Right cardiac atrium (tissue), 5 donors: ENCODE measurements at regions not wholly inside any gene's neighbourhood (a gene's known extent, or its start where the extent isn't known, plus 50 kb on each side); places are given as distances from the start of the nearest gene placed in this dataset.
"Not testable (repeated sequence)": the region's sequence is repeated elsewhere in the genome, so short reads cannot be mapped to it uniquely, and the experiment has no call there.

Experiments used
- ATAC-seq, 2 donors: fragments of 200-7000 bp; cut with Tn5 transposase; one replicate each; pipeline versions ENCODE4 v1.8.0 to v1.9.1; 2020; ENCODE audit warnings: moderate library complexity in 2 of 2, mild to moderate bottlenecking in 1 of 2
- DNase-seq, 3 donors: peaks; one replicate each; pipeline ENCODE4 v3.0.0-alpha.2; 2020
- H3K27ac ChIP-seq: one replicate; pipeline ENCODE4 v1.5.1; 2013; ENCODE audit warnings: mild to moderate bottlenecking, low read length, control low read depth, moderate library complexity
- H3K27me3 ChIP-seq: one replicate; pipeline ENCODE4 v1.6.1; 2013; ENCODE audit not compliant: control insufficient read depth, insufficient read depth
- H3K4me1 ChIP-seq: one replicate; pipeline ENCODE4 v1.6.1; 2013; ENCODE audit warnings: low read length; ENCODE audit not compliant: control insufficient read depth, insufficient read depth
- H3K4me3 ChIP-seq: one replicate; pipeline ENCODE4 v1.5.1; 2013; ENCODE audit warnings: low read length, control low read depth
- H3K9me3 ChIP-seq: one replicate; pipeline ENCODE4 v1.6.1; 2013; ENCODE audit warnings: low read length; ENCODE audit not compliant: control insufficient read depth
- WGBS: extraction: QIAGEN DNeasy Blood & Tissue Kit; methylation state at CpG from one replicate; pipeline ENCODE4 v1.1.7; 2013; 5-methylcytosine and 5-hydroxymethylcytosine counted together
- intact Hi-C, 4 donors: fragments of 100-400 bp; cut with DNase I; formaldehyde crosslinking; loops; one replicate each; pipeline versions ENCODE4 v1.11.0 to v1.14.0; 2022 to 2023
- donor health status: healthy with polysubstance abuse.
- donor health status: DM: no; HTN: yes; CAD: no.
- donor health status: DM: no; HTN: no; CAD: no.
- donor health status: DM: no; HTN: yes; CAD: no; lungs with severe emphysema.
- donor health status: DM: yes; HTN: yes; CAD: no.

DNA sequence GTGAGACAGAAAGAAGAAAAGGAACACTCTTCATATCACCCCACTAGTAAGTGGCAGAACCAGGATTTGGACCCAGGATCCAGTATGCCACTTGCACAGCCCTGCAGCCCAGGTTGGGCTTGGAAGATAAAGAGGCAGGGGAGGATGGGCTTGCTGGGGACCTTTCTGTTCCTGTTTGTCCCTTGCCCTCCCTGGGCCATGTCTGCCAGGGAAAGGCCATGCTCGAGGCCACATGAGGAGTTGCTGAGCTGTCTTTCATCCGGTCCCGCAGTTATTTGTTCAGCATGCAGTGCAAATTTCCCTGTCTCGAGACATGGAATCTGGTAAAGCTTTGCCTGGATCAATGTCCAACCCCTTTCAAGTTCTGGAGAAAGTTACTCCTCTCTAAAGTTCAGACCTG lies 116.0 kb upstream of the MRPS22 start:
- no peaks in the 10 kb centered on the region for H3K4me1 ChIP-seq
- no peaks in the 10 kb centered on the region for H3K27me3 ChIP-seq
- no peak for DNase-seq
- no peak overlapping the region for H3K4me3 ChIP-seq
- ATAC-seq = no peak
- WGBS = 71% methylated on average over 4 of the region's 4 CpGs
- intact Hi-C loops = no loop called here
- no peak overlapping the region for H3K27ac ChIP-seq
- no peaks in the 10 kb centered on the region for H3K9me3 ChIP-seq

DNA sequence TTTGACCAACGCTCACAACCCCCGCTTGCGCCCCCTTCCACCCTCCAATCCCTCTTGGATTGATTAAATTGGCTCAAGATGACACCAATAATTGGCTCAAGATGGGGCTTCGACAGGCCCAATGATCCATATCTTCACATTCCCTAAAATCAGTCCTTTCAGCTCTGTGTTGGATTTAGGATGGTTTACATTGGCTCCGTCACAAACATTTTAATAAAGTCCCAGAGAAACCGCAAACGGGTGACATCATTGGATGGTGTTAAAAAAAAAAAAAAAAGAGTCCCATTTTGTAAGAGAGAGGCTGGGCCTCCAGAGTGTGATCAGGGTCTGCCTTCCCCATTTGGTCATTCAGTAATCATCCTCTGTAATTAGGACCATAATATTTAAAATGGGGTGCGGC lies 113.4 kb upstream of the MRPS22 start:
- no peak for ATAC-seq
- Histone ChIP-seq H3K4me3 (no peak overlapping the region), H3K27me3 (no peaks in the 10 kb centered on the region), H3K4me1 (no peaks in the 10 kb centered on the region), H3K27ac (no peak overlapping the region), H3K9me3 (no peaks in the 10 kb centered on the region)
- WGBS = 80% methylated on average over 8 of the region's 8 CpGs
- no peak for DNase-seq
- intact Hi-C loops = no loop called here

- no peak overlapping the region for H3K4me3 ChIP-seq
- no peaks in the 10 kb centered on the region for H3K9me3 ChIP-seq
- no peaks in the 10 kb centered on the region for H3K27me3 ChIP-seq
- no peaks in the 10 kb centered on the region for H3K4me1 ChIP-seq
- ATAC-seq (no peak), DNase-seq (no peak)
- 79% methylated on average over 5 of the region's 5 CpGs for WGBS
- intact Hi-C loops = no loop called here
- no peak overlapping the region for H3K27ac ChIP-seq
Measured at GRCh38 chr3:139231555-139232281, 112.1 kb upstream of the MRPS22 start.

- H3K27ac ChIP-seq, DNase-seq, intact Hi-C loops, H3K4me1 ChIP-seq, H3K9me3 ChIP-seq, H3K27me3 ChIP-seq, ATAC-seq, H3K4me3 ChIP-seq: not testable (repeated sequence)
- WGBS = 81% methylated on average over 3 of the region's 3 CpGs
Measured at GRCh38 chr3:139232341-139232740, 111.5 kb upstream of the MRPS22 start.

DNA sequence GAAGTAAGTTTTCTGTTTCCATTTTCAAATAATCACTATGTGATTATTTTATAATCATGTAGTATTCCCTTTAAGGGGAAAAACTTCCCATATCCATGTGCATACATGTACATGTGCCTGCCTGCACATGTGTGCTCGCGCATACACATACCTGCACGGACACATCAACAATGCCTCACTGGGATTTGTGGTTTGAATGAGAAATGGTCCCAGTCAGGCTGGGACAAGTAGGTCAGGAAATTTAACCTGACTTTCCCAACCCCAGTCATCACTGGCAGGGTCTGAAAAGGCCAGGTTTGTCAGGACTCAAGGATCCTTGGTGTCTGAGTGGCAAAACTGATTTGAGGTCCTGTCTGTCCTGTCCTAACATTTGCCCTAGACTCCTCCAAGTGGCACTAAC lies 109.3 kb upstream of the MRPS22 start:
- Histone ChIP-seq H3K4me3 (no peak overlapping the region), H3K27me3 (no peaks in the 10 kb centered on the region), H3K27ac (no peak overlapping the region), H3K9me3 (no peaks in the 10 kb centered on the region), H3K4me1 (no peaks in the 10 kb centered on the region)
- ATAC-seq = no peak
- DNase-seq = no peak
- 67% methylated on average over 3 of the region's 3 CpGs for WGBS
- intact Hi-C loops = no loop called here

- 74% methylated on average over 1 of the region's 1 CpG for WGBS
- DNase-seq = no peak
- Histone ChIP-seq H3K4me1 (no peaks in the 10 kb centered on the region), H3K27me3 (no peaks in the 10 kb centered on the region), H3K27ac (no peak overlapping the region), H3K4me3 (no peak overlapping the region), H3K9me3 (no peaks in the 10 kb centered on the region)
- intact Hi-C loops = no loop called here
- no peak for ATAC-seq
Measured at GRCh38 chr3:139235192-139235591, 108.6 kb upstream of the MRPS22 start.

- H3K27ac ChIP-seq = no peak overlapping the region
- intact Hi-C loops = no loop called here
- 45% methylated on average over 3 of the region's 3 CpGs for WGBS
Measured at GRCh38 chr3:139236336-139236735, 107.5 kb upstream of the MRPS22 start.

GRCh38 chr3:139238281-139239030 lies 105.4 kb upstream of the MRPS22 start:
- peak in 1 of 2 donors; percentile 43 for ATAC-seq
- Histone ChIP-seq H3K4me1 (no peaks in the 10 kb centered on the region), H3K27me3 (no peaks in the 10 kb centered on the region), H3K4me3 (no peak overlapping the region), H3K9me3 (no peaks in the 10 kb centered on the region), H3K27ac (no peak overlapping the region)
- DNase-seq = no peak
- intact Hi-C loops = no loop called here
- WGBS = 48% methylated on average over 12 of the region's 12 CpGs

More at GRCh38 chr3:139236336-139236735, 107.5 kb upstream of the MRPS22 start:
- H3K9me3 ChIP-seq = no peaks in the 10 kb centered on the region
- H3K27me3 ChIP-seq = no peaks in the 10 kb centered on the region
- ATAC-seq = no peak
- DNase-seq = no peak
- no peak overlapping the region for H3K4me3 ChIP-seq
- H3K4me1 ChIP-seq = no peaks in the 10 kb centered on the region

DNA sequence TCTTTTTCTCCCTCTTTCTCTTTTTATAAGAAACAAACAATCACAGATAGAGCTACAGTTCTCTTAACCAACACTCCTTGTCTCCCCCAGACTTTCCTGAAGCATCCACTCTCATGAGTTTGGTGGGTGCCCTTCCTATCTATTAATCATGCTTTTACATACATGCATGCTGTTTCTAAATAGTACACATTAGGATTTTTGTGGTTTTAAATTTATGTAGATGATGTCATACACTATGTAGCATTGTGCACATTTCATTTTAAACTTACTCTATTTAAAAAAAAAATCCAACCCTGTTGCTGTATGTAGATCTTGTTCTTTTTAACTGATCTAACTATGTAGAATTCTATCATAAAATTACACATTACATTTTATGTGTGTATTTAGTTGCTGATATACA lies 104.3 kb upstream of the MRPS22 start:
- intact Hi-C loops = no loop called here
- DNase-seq (no peak), ATAC-seq (no peak)
- Histone ChIP-seq H3K27ac (no peak overlapping the region), H3K4me1 (no peaks in the 10 kb centered on the region), H3K9me3 (no peaks in the 10 kb centered on the region), H3K4me3 (no peak overlapping the region), H3K27me3 (no peaks in the 10 kb centered on the region)

GRCh38 chr3:139241783-139242182 lies 102.0 kb upstream of the MRPS22 start:
- H3K27ac ChIP-seq = no peak overlapping the region
- ATAC-seq = no peak
- no peaks in the 10 kb centered on the region for H3K27me3 ChIP-seq
- H3K4me1 ChIP-seq = no peaks in the 10 kb centered on the region
- 72% methylated on average over 2 of the region's 2 CpGs for WGBS
- H3K4me3 ChIP-seq = no peak overlapping the region
- DNase-seq = no peak
- H3K9me3 ChIP-seq = no peaks in the 10 kb centered on the region
- intact Hi-C loops = no loop called here

- no peaks in the 10 kb centered on the region for H3K27me3 ChIP-seq
- ATAC-seq (no peak), DNase-seq (no peak)
- no peak overlapping the region for H3K4me3 ChIP-seq
- intact Hi-C loops = no loop called here
- no peaks in the 10 kb centered on the region for H3K9me3 ChIP-seq
- 76% methylated on average over 4 of the region's 4 CpGs for WGBS
- H3K4me1 ChIP-seq = no peaks in the 10 kb centered on the region
- H3K27ac ChIP-seq = no peak overlapping the region
Measured at GRCh38 chr3:139243710-139244109, 100.1 kb upstream of the MRPS22 start.
